A549 (cell line): ENCODE measurements at regions not wholly inside any gene's neighbourhood (a gene's known extent, or its start where the extent isn't known, plus 50 kb on each side); places are given as distances from the start of the nearest gene placed in this dataset.

ENCODE experiments used
- ATAC-seq, 2 experiments: fragments of 200-7000 bp in 1 of 2; fragments of >200 bp in 1 of 2; cut with Nextera tagmentation in 1 of 2; cut with Tn5 transposase in 1 of 2; 3 replicates each; pipeline versions ENCODE4 v1.8.0 to v1.9.1; 2018 to 2020; ENCODE audit warnings: mild to moderate bottlenecking in 1 of 2, moderate library complexity in 1 of 2
- CTCF ChIA-PET: fragments of 300-600 bp; sonication (Branson Sonifier 250); formaldehyde crosslinking; extraction: SDS; loops from one replicate; lab custom pipeline; 2021; ENCODE audit warnings: antibody characterized with exemption, inconsistent platforms; lab: Yijun Ruan, JAX
- POLR2A ChIA-PET: fragments of 350-600 bp; formaldehyde crosslinking; extraction: SDS; loops from one replicate; lab custom pipeline; 2021; ENCODE audit warnings: antibody characterized with exemption, inconsistent platforms; lab: Yijun Ruan, JAX
- DNase-seq, 2 experiments: peaks; one replicate each; pipeline versions ENCODE4 v3.0.0 to v3.0.0-alpha.2; 2011 to 2016; ENCODE audit warnings: low read depth in 1 of 2, low spot score in 1 of 2
- FAIRE-seq: peaks from 2 replicates; lab custom pipeline; 2011; peaks lifted over from hg19 to GRCh38; lab: Jason Lieb, UNC
- H3K27ac ChIP-seq, 2 experiments: fragments of >200 bp; sonication (Bioruptor Twin); formaldehyde crosslinking; 3 replicates each; pipeline ENCODE4 v1.5.1; 2016 to 2017
- H3K4me1 ChIP-seq: fragments of >200 bp; sonication (Bioruptor Twin); formaldehyde crosslinking; 3 replicates; pipeline ENCODE4 v1.6.1; 2016
- H3K4me2 ChIP-seq: fragments of >200 bp; sonication (Bioruptor Twin); formaldehyde crosslinking; 3 replicates; pipeline ENCODE4 v1.6.1; 2016
- H3K4me3 ChIP-seq: fragments of >200 bp; sonication (Bioruptor Twin); formaldehyde crosslinking; 3 replicates; pipeline ENCODE4 v1.5.1; 2016
- H3K9me3 ChIP-seq: fragments of >200 bp; sonication (Bioruptor Twin); formaldehyde crosslinking; 3 replicates; pipeline ENCODE4 v1.6.1; 2016
- CHD4 ChIP-seq: fragments of 200-600 bp; sonication (generic); IDR thresholded peaks from 2 replicates; pipeline ENCODE4 v1.6.1; 2016; ENCODE audit warnings: antibody characterized with exemption, mild to moderate bottlenecking, borderline replicate concordance
- EP300 ChIP-seq, 2 experiments: fragments of >200 bp; sonication (Bioruptor Twin); formaldehyde crosslinking; IDR thresholded peaks; 2 replicates in 1 of 2; 3 replicates in 1 of 2; pipeline ENCODE4 v1.6.1; 2016 to 2017
- ESRRA ChIP-seq: fragments of 150-350 bp; IDR thresholded peaks from 2 replicates; pipeline ENCODE4 v1.6.1; 2014; ENCODE audit warnings: mild to moderate bottlenecking, low read length, borderline replicate concordance
- FOSL2 ChIP-seq, 2 experiments: fragments of 450-650 bp in 1 of 2; fragments of >200 bp in 1 of 2; sonication (Bioruptor Twin) in 1 of 2; formaldehyde crosslinking; IDR thresholded peaks; 2 replicates each; pipeline versions ENCODE4 v1.5.0 to v1.6.1; 2016 to 2020; ENCODE audit warnings: mild to moderate bottlenecking in 1 of 2, moderate library complexity in 1 of 2
- GATA3 ChIP-seq: IDR thresholded peaks from 2 replicates; pipeline ENCODE4 v1.6.1; 2012; ENCODE audit warnings: borderline replicate concordance
- HOXA7 ChIP-seq: fragments of 250-450 bp; sonication (Bioruptor Pico); IDR thresholded peaks from 2 replicates; pipeline ENCODE4 v1.5.0; 2020; ENCODE audit warnings: mild to moderate bottlenecking, moderate library complexity
- HOXB13 ChIP-seq: fragments of 250-450 bp; sonication (Bioruptor Pico); IDR thresholded peaks from 2 replicates; pipeline ENCODE4 v1.5.0; 2020; ENCODE audit warnings: low read depth, mild to moderate bottlenecking, moderate library complexity
- HOXB5 ChIP-seq: fragments of 250-450 bp; sonication (Bioruptor Pico); IDR thresholded peaks from 2 replicates; pipeline ENCODE4 v1.5.0; 2020; ENCODE audit warnings: mild to moderate bottlenecking, moderate library complexity
- KDM5A ChIP-seq: fragments of 200-600 bp; sonication (generic); IDR thresholded peaks from 2 replicates; pipeline ENCODE4 v1.6.1; 2016; ENCODE audit warnings: antibody characterized with exemption, mild to moderate bottlenecking
- MAZ ChIP-seq: fragments of 150-350 bp; IDR thresholded peaks from 2 replicates; pipeline ENCODE4 v1.6.1; 2014; ENCODE audit warnings: antibody characterized with exemption, low read depth, low read length, borderline replicate concordance
- NFE2L2 ChIP-seq: fragments of 150-350 bp; conservative IDR thresholded peaks from 2 replicates; pipeline ENCODE4 v1.6.1; 2014; ENCODE audit warnings: low read length
- NPAS2 ChIP-seq: fragments of 250-450 bp; sonication (Bioruptor Pico); IDR thresholded peaks from 2 replicates; pipeline ENCODE4 v1.8.0; 2022; ENCODE audit warnings: mild to moderate bottlenecking, moderate library complexity, borderline replicate concordance
- RAD21 ChIP-seq, 2 experiments: fragments of >200 bp in 1 of 2; sonication (Bioruptor Twin) in 1 of 2; formaldehyde crosslinking in 1 of 2; IDR thresholded peaks in 1 of 2; conservative IDR thresholded peaks in 1 of 2; 2 replicates in 1 of 2; 3 replicates in 1 of 2; pipeline ENCODE4 v1.6.1; 2012 to 2018; ENCODE audit warnings: inconsistent platforms in 1 of 2
- RARB ChIP-seq: fragments of 250-450 bp; sonication (Bioruptor Pico); IDR thresholded peaks from 2 replicates; pipeline ENCODE4 v1.8.0; 2021; ENCODE audit warnings: mild to moderate bottlenecking, moderate library complexity
- RCOR1 ChIP-seq: fragments of 150-350 bp; IDR thresholded peaks from 2 replicates; pipeline ENCODE4 v1.6.1; 2014; ENCODE audit warnings: antibody characterized with exemption, low read length, low read depth
- RNF2 ChIP-seq: fragments of 200-600 bp; sonication (generic); IDR thresholded peaks from 2 replicates; pipeline ENCODE4 v1.6.1; 2016; ENCODE audit warnings: low read depth, mild to moderate bottlenecking, antibody characterized with exemption, moderate library complexity, borderline replicate concordance
- ZC3H11A ChIP-seq: fragments of 450-650 bp; IDR thresholded peaks from 2 replicates; pipeline ENCODE4 v1.6.1; 2014; ENCODE audit warnings: antibody characterized with exemption, mild to moderate bottlenecking
- WGBS: methylation state at CpG from one replicate; pipeline ENCODE4 v1.1.6; 2017; ENCODE audit errors: missing lambda C conversion rate; 5-methylcytosine and 5-hydroxymethylcytosine counted together
- TF ChIP-seq, protein P1 (sequence below): fragments of 200-600 bp; sonication (generic); IDR thresholded peaks from 2 replicates; pipeline ENCODE4 v1.6.1; 2016; ENCODE audit warnings: antibody characterized with exemption, mild to moderate bottlenecking, moderate library complexity
- TF ChIP-seq, protein P2 (sequence below): IDR thresholded peaks from 2 replicates; pipeline ENCODE4 v1.6.1; 2012; ENCODE audit warnings: low read depth, borderline replicate concordance
- TF ChIP-seq, protein P3 (sequence below): fragments of 250-450 bp; sonication (Bioruptor Pico); IDR thresholded peaks from 2 replicates; pipeline ENCODE4 v1.5.0; 2020; ENCODE audit warnings: low read depth, mild to moderate bottlenecking, moderate library complexity
- TF ChIP-seq, protein P4 (sequence below): fragments of 150-350 bp; IDR thresholded peaks from 2 replicates; pipeline ENCODE4 v1.6.1; 2014; ENCODE audit warnings: low read depth, mild to moderate bottlenecking, low read length
- TF ChIP-seq, protein P5 (sequence below): fragments of >200 bp; sonication (Bioruptor Twin); formaldehyde crosslinking; IDR thresholded peaks from 3 replicates; pipeline ENCODE4 v1.6.1; 2016
- TF ChIP-seq, protein P6 (sequence below): fragments of >200 bp; sonication (Bioruptor Twin); formaldehyde crosslinking; IDR thresholded peaks from 2 replicates; pipeline ENCODE4 v1.6.1; 2016

DNA sequence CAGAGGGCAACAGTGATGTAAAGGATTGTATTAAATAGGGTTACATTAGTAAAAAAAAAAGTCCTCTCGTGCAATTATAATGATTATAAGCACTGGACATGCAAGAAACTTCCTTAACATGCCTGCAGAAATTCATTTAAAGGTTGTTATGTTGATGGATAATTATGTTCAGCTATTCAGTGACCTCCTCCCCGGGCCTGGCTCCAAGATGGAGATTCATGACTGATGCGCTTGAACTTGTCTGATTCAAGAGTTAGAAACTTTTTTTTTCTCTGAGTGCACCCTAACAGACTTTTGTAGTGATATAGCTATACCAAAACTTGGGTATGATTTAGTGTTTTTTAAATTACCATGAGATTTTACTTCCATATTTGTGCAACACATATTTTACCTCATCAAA, 1170.0 kb upstream of the CITED2 start:
- POLR2A ChIA-PET = no interaction called here
- H3K4me2 ChIP-seq = no peak overlapping the region
- DNase-seq (no peak), ATAC-seq (no peak), FAIRE-seq (no peak)
- WGBS = 74% methylated on average over 3 of the region's 3 CpGs
- TF ChIP-seq HOXB5 (CRISPR knock-in tag) = no peak
- TF ChIP-seq HOXA7 = no peak
- TF ChIP-seq, protein P1, sequence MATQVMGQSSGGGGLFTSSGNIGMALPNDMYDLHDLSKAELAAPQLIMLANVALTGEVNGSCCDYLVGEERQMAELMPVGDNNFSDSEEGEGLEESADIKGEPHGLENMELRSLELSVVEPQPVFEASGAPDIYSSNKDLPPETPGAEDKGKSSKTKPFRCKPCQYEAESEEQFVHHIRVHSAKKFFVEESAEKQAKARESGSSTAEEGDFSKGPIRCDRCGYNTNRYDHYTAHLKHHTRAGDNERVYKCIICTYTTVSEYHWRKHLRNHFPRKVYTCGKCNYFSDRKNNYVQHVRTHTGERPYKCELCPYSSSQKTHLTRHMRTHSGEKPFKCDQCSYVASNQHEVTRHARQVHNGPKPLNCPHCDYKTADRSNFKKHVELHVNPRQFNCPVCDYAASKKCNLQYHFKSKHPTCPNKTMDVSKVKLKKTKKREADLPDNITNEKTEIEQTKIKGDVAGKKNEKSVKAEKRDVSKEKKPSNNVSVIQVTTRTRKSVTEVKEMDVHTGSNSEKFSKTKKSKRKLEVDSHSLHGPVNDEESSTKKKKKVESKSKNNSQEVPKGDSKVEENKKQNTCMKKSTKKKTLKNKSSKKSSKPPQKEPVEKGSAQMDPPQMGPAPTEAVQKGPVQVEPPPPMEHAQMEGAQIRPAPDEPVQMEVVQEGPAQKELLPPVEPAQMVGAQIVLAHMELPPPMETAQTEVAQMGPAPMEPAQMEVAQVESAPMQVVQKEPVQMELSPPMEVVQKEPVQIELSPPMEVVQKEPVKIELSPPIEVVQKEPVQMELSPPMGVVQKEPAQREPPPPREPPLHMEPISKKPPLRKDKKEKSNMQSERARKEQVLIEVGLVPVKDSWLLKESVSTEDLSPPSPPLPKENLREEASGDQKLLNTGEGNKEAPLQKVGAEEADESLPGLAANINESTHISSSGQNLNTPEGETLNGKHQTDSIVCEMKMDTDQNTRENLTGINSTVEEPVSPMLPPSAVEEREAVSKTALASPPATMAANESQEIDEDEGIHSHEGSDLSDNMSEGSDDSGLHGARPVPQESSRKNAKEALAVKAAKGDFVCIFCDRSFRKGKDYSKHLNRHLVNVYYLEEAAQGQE = no peak
- TF ChIP-seq, protein P2, sequence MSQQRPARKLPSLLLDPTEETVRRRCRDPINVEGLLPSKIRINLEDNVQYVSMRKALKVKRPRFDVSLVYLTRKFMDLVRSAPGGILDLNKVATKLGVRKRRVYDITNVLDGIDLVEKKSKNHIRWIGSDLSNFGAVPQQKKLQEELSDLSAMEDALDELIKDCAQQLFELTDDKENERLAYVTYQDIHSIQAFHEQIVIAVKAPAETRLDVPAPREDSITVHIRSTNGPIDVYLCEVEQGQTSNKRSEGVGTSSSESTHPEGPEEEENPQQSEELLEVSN = no peak
- TF ChIP-seq GATA3 = no peak
- TF ChIP-seq, protein P3, sequence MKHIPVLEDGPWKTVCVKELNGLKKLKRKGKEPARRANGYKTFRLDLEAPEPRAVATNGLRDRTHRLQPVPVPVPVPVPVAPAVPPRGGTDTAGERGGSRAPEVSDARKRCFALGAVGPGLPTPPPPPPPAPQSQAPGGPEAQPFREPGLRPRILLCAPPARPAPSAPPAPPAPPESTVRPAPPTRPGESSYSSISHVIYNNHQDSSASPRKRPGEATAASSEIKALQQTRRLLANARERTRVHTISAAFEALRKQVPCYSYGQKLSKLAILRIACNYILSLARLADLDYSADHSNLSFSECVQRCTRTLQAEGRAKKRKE (CRISPR knock-in tag) = no peak
- TF ChIP-seq RARB = no peak
- TF ChIP-seq EP300 (IDR thresholded peaks at IDR 0.05) = no peak
- no peak overlapping the region for H3K4me3 ChIP-seq
- no peak overlapping the region for H3K27ac ChIP-seq
- H3K9me3 ChIP-seq = no peaks in the 10 kb centered on the region
- CTCF ChIA-PET = no interaction called here
- no peaks in the 10 kb centered on the region for H3K4me1 ChIP-seq

DNA sequence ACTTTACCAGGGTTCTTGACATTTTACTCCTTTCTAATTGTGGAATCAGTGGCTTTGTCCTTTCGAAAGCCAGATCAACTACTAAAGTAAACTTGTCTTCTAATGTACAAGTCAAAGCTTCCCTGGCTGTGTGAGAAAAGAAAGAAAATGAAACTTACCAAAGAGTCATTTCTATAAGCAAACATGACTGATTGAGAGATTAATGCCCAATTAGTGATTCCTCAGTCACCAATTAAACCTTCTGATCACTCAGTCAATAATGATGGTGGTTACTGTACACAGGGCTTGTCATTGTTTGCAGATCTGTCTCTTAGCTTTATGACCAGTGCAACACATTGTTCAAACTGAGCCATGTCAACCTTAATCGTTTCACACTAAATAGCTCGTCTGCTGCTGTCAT, 1168.4 kb upstream of the CITED2 start:
- H3K27ac ChIP-seq = no peak overlapping the region

More for the DNA sequence above, 1168.4 kb upstream of the CITED2 start:
- no peak for TF ChIP-seq RNF2
- no peak for TF ChIP-seq EP300 (IDR thresholded peaks at IDR 0.05)
- TF ChIP-seq HOXA7 = no peak
- TF ChIP-seq, protein P4, sequence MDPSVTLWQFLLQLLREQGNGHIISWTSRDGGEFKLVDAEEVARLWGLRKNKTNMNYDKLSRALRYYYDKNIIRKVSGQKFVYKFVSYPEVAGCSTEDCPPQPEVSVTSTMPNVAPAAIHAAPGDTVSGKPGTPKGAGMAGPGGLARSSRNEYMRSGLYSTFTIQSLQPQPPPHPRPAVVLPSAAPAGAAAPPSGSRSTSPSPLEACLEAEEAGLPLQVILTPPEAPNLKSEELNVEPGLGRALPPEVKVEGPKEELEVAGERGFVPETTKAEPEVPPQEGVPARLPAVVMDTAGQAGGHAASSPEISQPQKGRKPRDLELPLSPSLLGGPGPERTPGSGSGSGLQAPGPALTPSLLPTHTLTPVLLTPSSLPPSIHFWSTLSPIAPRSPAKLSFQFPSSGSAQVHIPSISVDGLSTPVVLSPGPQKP = no peak
- TF ChIP-seq CHD4 = no peak
- TF ChIP-seq, protein P2 = no peak
- TF ChIP-seq NPAS2 (CRISPR knock-in tag) = no peak
- TF ChIP-seq, protein P1 = no peak
- TF ChIP-seq KDM5A = no peak
- no peak for TF ChIP-seq RCOR1
- TF ChIP-seq, protein P5, sequence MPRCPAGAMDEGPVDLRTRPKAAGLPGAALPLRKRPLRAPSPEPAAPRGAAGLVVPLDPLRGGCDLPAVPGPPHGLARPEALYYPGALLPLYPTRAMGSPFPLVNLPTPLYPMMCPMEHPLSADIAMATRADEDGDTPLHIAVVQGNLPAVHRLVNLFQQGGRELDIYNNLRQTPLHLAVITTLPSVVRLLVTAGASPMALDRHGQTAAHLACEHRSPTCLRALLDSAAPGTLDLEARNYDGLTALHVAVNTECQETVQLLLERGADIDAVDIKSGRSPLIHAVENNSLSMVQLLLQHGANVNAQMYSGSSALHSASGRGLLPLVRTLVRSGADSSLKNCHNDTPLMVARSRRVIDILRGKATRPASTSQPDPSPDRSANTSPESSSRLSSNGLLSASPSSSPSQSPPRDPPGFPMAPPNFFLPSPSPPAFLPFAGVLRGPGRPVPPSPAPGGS = no peak
- no peak for TF ChIP-seq ESRRA
- no peak for TF ChIP-seq ZC3H11A
- TF ChIP-seq MAZ = no peak
- TF ChIP-seq, protein P6, sequence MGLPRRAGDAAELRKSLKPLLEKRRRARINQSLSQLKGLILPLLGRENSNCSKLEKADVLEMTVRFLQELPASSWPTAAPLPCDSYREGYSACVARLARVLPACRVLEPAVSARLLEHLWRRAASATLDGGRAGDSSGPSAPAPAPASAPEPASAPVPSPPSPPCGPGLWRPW = no peak
- no peak for TF ChIP-seq HOXB13 (CRISPR knock-in tag)
- no peak for TF ChIP-seq RAD21 (conservative IDR thresholded peaks at IDR 0.05 in 1 of 2, IDR thresholded peaks at IDR 0.05 in 1 of 2)
- TF ChIP-seq NFE2L2 = no peak
- no peak for TF ChIP-seq FOSL2 (IDR thresholded peaks at IDR 0.05)
- no peak for TF ChIP-seq FOSL2 (CRISPR knock-in tag; IDR thresholded peaks at IDR 0.05)
- FAIRE-seq (no peak), DNase-seq (no peak), ATAC-seq (no peak)
- Histone ChIP-seq H3K9me3 (no peaks in the 10 kb centered on the region), H3K4me1 (peaks cover 13% of the 10 kb centered on the region), H3K4me2 (no peak overlapping the region), H3K4me3 (no peak overlapping the region)
- CTCF ChIA-PET = no interaction called here
- POLR2A ChIA-PET = no interaction called here
- 68% methylated on average over 3 of the region's 3 CpGs for WGBS
